Trophoblast cell (in vitro differentiated cells and primary cell): ENCODE measurements at regions not wholly inside any gene's neighbourhood (a gene's known extent, or its start where the extent isn't known, plus 50 kb on each side); places are given as distances from the start of the nearest gene placed in this dataset.

Experiments used
- DNase-seq, 2 donors: peaks; one replicate each; pipeline ENCODE4 v3.0.0-alpha.2; 2016
- H2AFZ ChIP-seq: 2 replicates; pipeline ENCODE4 v1.6.1; 2013; ENCODE audit warnings: low read length, moderate library complexity, mild to moderate bottlenecking; ENCODE audit not compliant: insufficient read depth, poor library complexity
- H2AK5ac ChIP-seq: 2 replicates; pipeline ENCODE4 v1.6.1; 2013; ENCODE audit warnings: mild to moderate bottlenecking, low read length
- H2BK120ac ChIP-seq: 2 replicates; pipeline ENCODE4 v1.6.1; 2013; ENCODE audit warnings: low read length, mild to moderate bottlenecking, moderate library complexity; ENCODE audit not compliant: insufficient read depth, poor library complexity
- H2BK12ac ChIP-seq: 2 replicates; pipeline ENCODE4 v1.6.1; 2013; ENCODE audit warnings: mild to moderate bottlenecking, low read length, moderate library complexity
- H2BK5ac ChIP-seq: 2 replicates; pipeline ENCODE4 v1.6.1; 2013; ENCODE audit warnings: low read length, low read depth, moderate library complexity, mild to moderate bottlenecking; ENCODE audit not compliant: poor library complexity
- H3K14ac ChIP-seq: 2 replicates; pipeline ENCODE4 v1.6.1; 2013; ENCODE audit warnings: mild to moderate bottlenecking, low read length
- H3K18ac ChIP-seq: 2 replicates; pipeline ENCODE4 v1.6.1; 2013; ENCODE audit warnings: mild to moderate bottlenecking, low read length
- H3K23ac ChIP-seq: 2 replicates; pipeline ENCODE4 v1.6.1; 2013; ENCODE audit warnings: low read length
- H3K27ac ChIP-seq: 2 replicates; pipeline ENCODE4 v1.5.1; 2013; ENCODE audit warnings: low read depth, mild to moderate bottlenecking, inconsistent platforms, low read length, moderate library complexity
- H3K27me3 ChIP-seq: 2 replicates; pipeline ENCODE4 v1.6.1; 2013; ENCODE audit warnings: inconsistent platforms, mild to moderate bottlenecking, low read length, moderate library complexity; ENCODE audit not compliant: insufficient read depth
- H3K36me3 ChIP-seq, 2 experiments: 1 replicate in 1 of 2; 2 replicates in 1 of 2; pipeline ENCODE4 v1.6.1; 2013; ENCODE audit warnings: low read length in 2 of 2, mild to moderate bottlenecking in 2 of 2, moderate library complexity in 1 of 2; ENCODE audit not compliant: insufficient read depth in 2 of 2, control insufficient read depth in 1 of 2
- H3K4ac ChIP-seq: 2 replicates; pipeline ENCODE4 v1.6.1; 2013; ENCODE audit warnings: low read depth, mild to moderate bottlenecking, low read length, moderate library complexity
- H3K4me1 ChIP-seq, 2 experiments: 1 replicate in 1 of 2; 2 replicates in 1 of 2; pipeline ENCODE4 v1.6.1; 2013; ENCODE audit warnings: low read length in 2 of 2, mild to moderate bottlenecking in 2 of 2, moderate library complexity in 1 of 2; ENCODE audit not compliant: insufficient read depth in 2 of 2, control insufficient read depth in 1 of 2
- H3K4me2 ChIP-seq: 2 replicates; pipeline ENCODE4 v1.6.1; 2013; ENCODE audit warnings: inconsistent platforms, mild to moderate bottlenecking, low read length, moderate library complexity
- H3K4me3 ChIP-seq: 2 replicates; pipeline ENCODE4 v1.5.1; 2013; ENCODE audit warnings: mild to moderate bottlenecking, low read depth, low read length, inconsistent platforms
- H3K79me1 ChIP-seq: one replicate; pipeline ENCODE4 v1.6.1; 2013; ENCODE audit warnings: low read length
- H3K79me2 ChIP-seq: 2 replicates; pipeline ENCODE4 v1.6.1; 2013; ENCODE audit warnings: low read length, mild to moderate bottlenecking; ENCODE audit not compliant: control insufficient read depth, insufficient read depth, poor library complexity
- H3K9ac ChIP-seq: 2 replicates; pipeline ENCODE4 v1.6.1; 2013; ENCODE audit warnings: mild to moderate bottlenecking, low read length
- H3K9me3 ChIP-seq: 2 replicates; pipeline ENCODE4 v1.6.1; 2013; ENCODE audit warnings: low read depth, mild to moderate bottlenecking, control low read depth, inconsistent platforms, low read length; ENCODE audit not compliant: insufficient read depth
- H4K12ac ChIP-seq: 2 replicates; pipeline ENCODE4 v1.6.1; 2013; ENCODE audit warnings: low read depth, mild to moderate bottlenecking, low read length, moderate library complexity
- H4K8ac ChIP-seq: 2 replicates; pipeline ENCODE4 v1.6.1; 2013; ENCODE audit warnings: low read depth, mild to moderate bottlenecking, low read length, moderate library complexity
- H4K91ac ChIP-seq: one replicate; pipeline ENCODE4 v1.6.1; 2013; ENCODE audit warnings: low read depth, mild to moderate bottlenecking, low read length, moderate library complexity
- WGBS: extraction: QIAGEN DNeasy Blood & Tissue Kit; methylation state at CpG from one replicate; pipeline ENCODE4 v1.1.7; 2013; ENCODE audit warnings: missing lambda C conversion rate; ENCODE audit not compliant: insufficient read length, insufficient coverage; ENCODE audit errors: extremely low coverage; 5-methylcytosine and 5-hydroxymethylcytosine counted together

GRCh38 chr11:93940395-93940794 lies 80.8 kb upstream of the HEPHL1 start:
- Histone ChIP-seq H3K36me3 (no peaks in the 10 kb centered on the region), H4K91ac (no peak overlapping the region), H3K9ac (no peak overlapping the region), H2BK12ac (no peak overlapping the region), H4K8ac (no peak overlapping the region), H3K27ac (no peak overlapping the region), H3K4me3 (no peak overlapping the region), H2BK120ac (no peak overlapping the region), H3K18ac (no peak overlapping the region), H3K27me3 (no peaks in the 10 kb centered on the region), H3K4ac (no peak overlapping the region), H3K23ac (no peak overlapping the region), H2BK5ac (no peak overlapping the region), H3K14ac (no peak overlapping the region), H3K9me3 (no peaks in the 10 kb centered on the region), H3K4me2 (no peak overlapping the region), H2AFZ (no peak overlapping the region), H2AK5ac (no peak overlapping the region), H4K12ac (no peak overlapping the region), H3K79me1 (no peaks in the 10 kb centered on the region), H3K79me2 (no peaks in the 10 kb centered on the region), H3K4me1 (no peaks in the 10 kb centered on the region)
- DNase-seq = no peak
- no CpG with 5 or more reads among the region's 2 CpGs for WGBS

DNA sequence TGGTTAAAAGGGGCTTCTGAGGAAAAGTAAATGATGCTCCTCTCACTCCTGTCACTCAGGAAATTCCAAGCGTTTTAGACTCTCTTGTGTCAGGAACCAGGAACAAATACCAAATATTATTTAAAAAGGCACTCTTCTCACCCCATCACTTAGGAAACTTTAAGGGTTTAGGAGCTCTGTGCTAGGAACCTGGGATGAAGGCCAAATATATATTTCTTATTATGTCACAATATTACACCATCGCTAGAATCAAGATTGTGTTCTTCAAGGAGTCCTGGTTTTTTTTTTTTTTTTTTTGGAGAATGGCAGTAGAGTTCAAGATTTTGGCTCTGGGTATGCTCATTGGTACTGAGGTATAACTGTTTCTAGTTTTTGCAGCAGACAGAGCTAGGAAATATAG lies 79.0 kb upstream of the HEPHL1 start:
- Histone ChIP-seq H3K9me3 (no peaks in the 10 kb centered on the region), H3K79me2 (no peaks in the 10 kb centered on the region)
- no CpG with 5 or more reads among the region's 2 CpGs for WGBS

DNA sequence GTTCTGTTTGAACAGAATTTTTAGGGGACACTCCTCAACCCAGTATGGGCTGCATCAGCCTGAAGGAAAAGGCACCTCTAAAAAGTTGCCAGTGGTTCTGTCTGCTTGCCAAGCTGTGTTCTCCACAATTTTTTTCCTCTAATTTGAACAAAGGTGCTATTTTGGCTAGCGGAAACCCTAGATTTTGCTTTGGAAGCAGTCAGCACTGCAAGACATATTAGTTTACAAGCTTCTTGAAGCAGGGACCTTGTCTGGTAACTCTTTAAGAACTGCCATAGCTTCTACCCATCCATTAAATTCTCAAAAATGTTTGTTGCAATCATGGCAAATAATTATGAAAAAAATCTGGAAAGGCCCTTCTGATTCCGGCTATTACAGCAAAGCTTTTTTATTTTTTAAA lies 75.6 kb upstream of the HEPHL1 start:
- Histone ChIP-seq H4K8ac (no peak overlapping the region), H3K9ac (no peak overlapping the region), H4K12ac (no peak overlapping the region), H3K27ac (no peak overlapping the region), H3K4me3 (no peak overlapping the region), H2BK120ac (no peak overlapping the region), H3K4me2 (no peak overlapping the region), H2AK5ac (no peak overlapping the region), H3K79me2 (no peaks in the 10 kb centered on the region), H3K23ac (no peak overlapping the region), H2BK5ac (no peak overlapping the region), H3K27me3 (no peaks in the 10 kb centered on the region), H3K4me1 (no peaks in the 10 kb centered on the region), H2BK12ac (no peak overlapping the region), H3K18ac (no peak overlapping the region), H3K14ac (no peak overlapping the region), H3K4ac (no peak overlapping the region), H3K79me1 (no peaks in the 10 kb centered on the region), H3K9me3 (no peaks in the 10 kb centered on the region), H3K36me3 (no peaks in the 10 kb centered on the region), H4K91ac (no peak overlapping the region), H2AFZ (no peak overlapping the region)
- no CpG with 5 or more reads among the region's 2 CpGs for WGBS
- no peak for DNase-seq

More for the DNA sequence above, 79.0 kb upstream of the HEPHL1 start:
- Histone ChIP-seq H3K4me2 (no peak overlapping the region), H3K27ac (no peak overlapping the region), H3K79me1 (no peaks in the 10 kb centered on the region), H3K18ac (no peak overlapping the region), H3K4me3 (no peak overlapping the region), H4K8ac (no peak overlapping the region), H3K36me3 (no peaks in the 10 kb centered on the region), H4K91ac (no peak overlapping the region), H2AFZ (no peak overlapping the region), H4K12ac (no peak overlapping the region), H2BK12ac (no peak overlapping the region), H3K9ac (no peak overlapping the region), H2BK5ac (no peak overlapping the region), H2BK120ac (no peak overlapping the region), H2AK5ac (no peak overlapping the region), H3K4ac (no peak overlapping the region), H3K14ac (no peak overlapping the region), H3K27me3 (no peaks in the 10 kb centered on the region), H3K4me1 (no peaks in the 10 kb centered on the region), H3K23ac (no peak overlapping the region)
- DNase-seq = no peak

DNA sequence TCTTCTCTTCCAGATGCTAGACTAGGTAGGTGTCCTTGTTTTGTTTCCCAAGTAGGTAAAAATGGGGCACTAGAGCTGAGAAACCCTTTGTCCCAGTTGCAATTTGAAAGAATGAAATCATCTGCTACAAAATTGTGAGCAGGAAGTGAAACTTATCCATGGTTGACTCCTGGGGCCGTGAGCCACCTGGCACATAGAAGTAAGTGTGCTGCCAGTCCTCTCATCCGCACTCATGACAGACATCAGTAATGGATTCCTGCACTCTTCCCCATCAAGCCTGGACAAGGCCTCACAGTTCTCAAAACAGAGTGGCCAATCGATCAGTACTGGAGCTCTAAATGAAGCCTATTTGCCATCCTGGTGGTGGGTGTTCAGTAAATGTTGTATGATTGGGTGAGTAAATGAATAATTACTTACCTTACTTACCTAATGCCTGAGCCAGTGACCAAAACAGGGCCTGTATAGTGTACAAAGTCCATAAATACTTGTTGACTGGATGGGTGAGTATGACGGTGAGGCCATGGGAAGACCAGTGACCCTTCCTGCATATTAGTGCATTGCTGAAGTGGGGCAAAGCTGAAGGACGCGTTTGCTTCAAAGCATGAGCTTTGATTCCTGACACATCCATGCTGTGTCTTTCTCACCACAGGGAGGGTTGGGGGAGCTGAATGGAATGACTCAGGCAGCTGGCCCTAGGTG lies 68.9 kb upstream of the HEPHL1 start:
- H3K79me1 ChIP-seq = no peaks in the 10 kb centered on the region
- H3K4me3 ChIP-seq = peak overlapping the region; percentile 0
- H2AFZ ChIP-seq = no peak overlapping the region
- no peak overlapping the region for H2AK5ac ChIP-seq
- H3K4me2 ChIP-seq = no peak overlapping the region
- H2BK5ac ChIP-seq = no peak overlapping the region
- no peak overlapping the region for H4K12ac ChIP-seq
- no peaks in the 10 kb centered on the region for H3K4me1 ChIP-seq
- H3K27ac ChIP-seq = no peak overlapping the region
- H4K91ac ChIP-seq = no peak overlapping the region
- no peak overlapping the region for H4K8ac ChIP-seq
- no peak overlapping the region for H3K23ac ChIP-seq
- WGBS = no CpG with 5 or more reads among the region's 6 CpGs
- no peak for DNase-seq
- H3K27me3 ChIP-seq = no peaks in the 10 kb centered on the region
- H3K4ac ChIP-seq = no peak overlapping the region
- H3K9ac ChIP-seq = no peak overlapping the region
- no peak overlapping the region for H2BK120ac ChIP-seq
- no peaks in the 10 kb centered on the region for H3K79me2 ChIP-seq
- H2BK12ac ChIP-seq = no peak overlapping the region
- no peak overlapping the region for H3K14ac ChIP-seq
- H3K18ac ChIP-seq = no peak overlapping the region
- H3K9me3 ChIP-seq = peaks cover 2% of the 10 kb centered on the region
- H3K36me3 ChIP-seq = no peaks in the 10 kb centered on the region
